Glutamatergic neuron (in vitro differentiated cells): ENCODE measurements at regions not wholly inside any gene's neighbourhood (a gene's known extent, or its start where the extent isn't known, plus 50 kb on each side); places are given as distances from the start of the nearest gene placed in this dataset.
"Not testable (repeated sequence)": the region's sequence is repeated elsewhere in the genome, so short reads cannot be mapped to it uniquely, and the experiment has no call there.

Experiments
- DNase-seq: peaks from one replicate; pipeline ENCODE4 v3.0.0; 2022
- H3K27ac Mint-ChIP-seq: one replicate; pipeline ENCODE4 v1.8.0; 2020; ENCODE audit warnings: mild to moderate bottlenecking, mixed read lengths, inconsistent platforms; ENCODE audit not compliant: unreplicated experiment
- H3K27me3 Mint-ChIP-seq: one replicate; pipeline ENCODE4 v1.8.0; 2020; ENCODE audit warnings: mild to moderate bottlenecking, moderate library complexity, mixed read lengths, inconsistent platforms; ENCODE audit not compliant: unreplicated experiment
- H3K36me3 Mint-ChIP-seq: one replicate; pipeline ENCODE4 v1.8.0; 2020; ENCODE audit warnings: mild to moderate bottlenecking, mixed read lengths, inconsistent platforms; ENCODE audit not compliant: unreplicated experiment
- H3K4me1 Mint-ChIP-seq: one replicate; pipeline ENCODE4 v1.8.0; 2020; ENCODE audit warnings: mild to moderate bottlenecking, low read depth, mixed read lengths, inconsistent platforms; ENCODE audit not compliant: unreplicated experiment
- H3K4me3 Mint-ChIP-seq: one replicate; pipeline ENCODE4 v1.8.0; 2020; ENCODE audit warnings: mild to moderate bottlenecking, mixed read lengths, inconsistent platforms; ENCODE audit not compliant: unreplicated experiment
- H3K9me3 Mint-ChIP-seq: one replicate; pipeline ENCODE4 v1.8.0; 2020; ENCODE audit warnings: mild to moderate bottlenecking, moderate library complexity, mixed read lengths, inconsistent platforms; ENCODE audit not compliant: unreplicated experiment
- TF ChIP-seq, protein P1 (sequence below): fragments of 200-600 bp; sonication (generic); IDR thresholded peaks from one replicate; pipeline ENCODE4 v1.5.0; 2021; ENCODE audit not compliant: partially characterized antibody, unreplicated experiment

DNA sequence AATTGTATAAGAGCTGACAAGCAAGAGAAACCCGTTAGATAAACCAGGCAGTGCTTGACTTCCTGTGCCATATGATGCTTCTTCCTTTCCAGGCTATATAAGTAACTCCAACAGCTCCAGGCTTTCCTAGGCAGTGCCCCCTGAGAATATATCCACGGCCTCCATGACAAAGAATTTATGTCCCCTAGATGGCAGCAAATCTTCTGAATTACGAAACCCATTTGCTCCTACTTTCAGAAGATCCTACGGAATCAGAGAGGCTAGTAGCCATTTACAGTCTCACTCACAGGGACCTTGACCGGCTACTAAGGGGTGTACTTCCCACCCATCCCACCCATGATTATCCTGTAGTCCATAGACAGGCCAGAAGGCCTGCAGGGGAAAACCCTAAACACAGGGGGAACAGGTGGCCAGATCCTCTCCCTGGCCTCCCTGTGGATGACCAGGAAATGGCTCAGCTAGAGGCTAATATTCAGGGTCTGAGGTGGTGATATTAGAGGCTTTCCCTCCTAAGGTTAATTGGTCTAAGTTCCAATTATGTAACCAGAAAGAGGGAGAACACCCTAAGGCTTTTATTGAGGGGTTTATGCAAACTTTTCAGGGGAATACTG is 77.2 kb upstream of the DCD start:
- Mint-ChIP-seq H3K9me3 (peaks cover 2% of the 10 kb centered on the region), H3K36me3 (peaks cover 8% of the 10 kb centered on the region), H3K4me1 (no peaks in the 10 kb centered on the region), H3K4me3 (no peak overlapping the region), H3K27me3 (no peaks in the 10 kb centered on the region), H3K27ac (no peak overlapping the region)
- DNase-seq: peak; percentile 17
- TF ChIP-seq, protein P1, sequence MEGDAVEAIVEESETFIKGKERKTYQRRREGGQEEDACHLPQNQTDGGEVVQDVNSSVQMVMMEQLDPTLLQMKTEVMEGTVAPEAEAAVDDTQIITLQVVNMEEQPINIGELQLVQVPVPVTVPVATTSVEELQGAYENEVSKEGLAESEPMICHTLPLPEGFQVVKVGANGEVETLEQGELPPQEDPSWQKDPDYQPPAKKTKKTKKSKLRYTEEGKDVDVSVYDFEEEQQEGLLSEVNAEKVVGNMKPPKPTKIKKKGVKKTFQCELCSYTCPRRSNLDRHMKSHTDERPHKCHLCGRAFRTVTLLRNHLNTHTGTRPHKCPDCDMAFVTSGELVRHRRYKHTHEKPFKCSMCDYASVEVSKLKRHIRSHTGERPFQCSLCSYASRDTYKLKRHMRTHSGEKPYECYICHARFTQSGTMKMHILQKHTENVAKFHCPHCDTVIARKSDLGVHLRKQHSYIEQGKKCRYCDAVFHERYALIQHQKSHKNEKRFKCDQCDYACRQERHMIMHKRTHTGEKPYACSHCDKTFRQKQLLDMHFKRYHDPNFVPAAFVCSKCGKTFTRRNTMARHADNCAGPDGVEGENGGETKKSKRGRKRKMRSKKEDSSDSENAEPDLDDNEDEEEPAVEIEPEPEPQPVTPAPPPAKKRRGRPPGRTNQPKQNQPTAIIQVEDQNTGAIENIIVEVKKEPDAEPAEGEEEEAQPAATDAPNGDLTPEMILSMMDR: peak; percentile 61

DNA sequence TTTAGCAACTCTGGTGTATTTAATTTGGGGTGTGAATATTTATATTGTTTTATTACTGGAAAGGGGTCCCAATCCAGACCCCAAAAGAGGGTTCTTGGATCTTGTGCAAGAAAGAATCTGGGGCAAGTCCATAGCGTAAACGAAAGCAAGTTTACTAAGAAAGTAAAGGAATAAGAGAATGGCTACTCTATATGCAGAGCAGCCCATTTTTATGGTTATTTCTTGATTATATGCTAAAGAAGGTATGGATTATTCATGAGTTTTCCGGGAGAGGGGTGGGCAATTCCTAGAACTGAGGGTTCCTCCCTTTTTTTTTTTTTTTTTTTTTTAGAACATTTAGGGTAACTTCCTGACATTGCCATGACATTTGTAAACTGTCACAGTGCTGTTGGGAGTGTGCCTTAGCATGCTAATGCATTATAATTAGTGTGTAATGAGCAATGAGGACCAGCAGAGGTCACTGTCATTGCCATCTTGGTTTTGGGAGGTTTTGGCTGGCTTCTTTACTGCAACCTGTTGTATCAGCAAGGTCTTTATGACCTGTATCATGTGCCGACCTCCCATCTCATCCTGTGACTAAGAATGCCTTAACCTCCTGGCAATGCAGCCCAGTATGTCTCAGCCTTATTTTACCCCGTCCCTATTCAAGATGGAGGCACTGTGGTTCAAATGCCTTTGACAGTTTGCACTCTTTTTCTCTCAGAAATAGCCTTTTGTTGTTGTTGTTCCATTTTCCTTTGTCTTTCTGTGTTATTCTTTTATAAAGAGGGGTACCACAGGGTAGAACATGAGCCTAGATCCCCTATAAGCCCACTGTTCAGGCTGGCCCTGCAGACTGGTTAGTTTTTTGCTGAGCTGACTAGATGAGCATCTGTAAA is 75.5 kb upstream of the DCD start:
- H3K27me3 Mint-ChIP-seq: no peaks in the 10 kb centered on the region
- no peak overlapping the region for H3K4me3 Mint-ChIP-seq

GRCh38 chr12:54721312-54721711 is 73.1 kb upstream of the DCD start:
- Mint-ChIP-seq H3K27me3 (no peaks in the 10 kb centered on the region), H3K27ac (no peak overlapping the region), H3K4me3 (no peak overlapping the region), H3K4me1 (no peaks in the 10 kb centered on the region), H3K9me3 (peaks cover 2% of the 10 kb centered on the region), H3K36me3 (peaks cover 6% of the 10 kb centered on the region)
- DNase-seq: no peak
- TF ChIP-seq, protein P1: no peak

More for the DNA sequence above, 75.5 kb upstream of the DCD start:
- H3K9me3 Mint-ChIP-seq: peaks cover 2% of the 10 kb centered on the region
- TF ChIP-seq, protein P1: peak; percentile 69
- peaks cover 8% of the 10 kb centered on the region for H3K36me3 Mint-ChIP-seq
- H3K27ac Mint-ChIP-seq: no peak overlapping the region
- DNase-seq: no peak
- H3K4me1 Mint-ChIP-seq: no peaks in the 10 kb centered on the region

DNA sequence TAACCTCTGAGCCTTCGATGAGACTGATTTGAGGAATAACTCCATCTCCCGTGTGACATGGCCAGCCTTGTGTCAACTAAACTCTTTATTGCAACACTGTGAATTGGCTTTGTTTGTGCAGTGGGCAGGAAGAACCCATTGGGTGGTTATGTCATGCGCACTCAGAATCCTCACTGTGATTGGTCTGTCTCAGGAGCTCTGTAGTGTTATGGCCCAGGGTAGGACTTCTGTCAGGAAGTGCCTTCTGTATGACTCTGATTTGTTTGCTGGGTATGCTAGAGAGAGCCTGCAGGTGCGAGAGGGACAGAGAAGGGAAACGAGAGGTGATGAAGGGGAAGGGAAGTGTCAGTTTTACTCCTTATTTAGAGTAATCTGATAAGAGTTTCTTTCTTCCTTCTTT is 71.5 kb upstream of the DCD start:
- Mint-ChIP-seq H3K9me3 (peaks cover 2% of the 10 kb centered on the region), H3K4me1 (no peaks in the 10 kb centered on the region), H3K27ac (no peak overlapping the region), H3K27me3 (no peaks in the 10 kb centered on the region), H3K4me3 (no peak overlapping the region), H3K36me3 (no peaks in the 10 kb centered on the region)
- TF ChIP-seq, protein P1: no peak
- DNase-seq: no peak

- TF ChIP-seq, protein P1: no peak
- Mint-ChIP-seq H3K4me3 (no peak overlapping the region), H3K36me3 (no peaks in the 10 kb centered on the region), H3K27me3 (no peaks in the 10 kb centered on the region), H3K9me3 (no peaks in the 10 kb centered on the region), H3K27ac (no peak overlapping the region), H3K4me1 (no peaks in the 10 kb centered on the region)
- DNase-seq: no peak
Observed at GRCh38 chr12:54716261-54716660, 68.1 kb upstream of the DCD start.

- not testable (repeated sequence) for H3K36me3 Mint-ChIP-seq, H3K27me3 Mint-ChIP-seq, H3K9me3 Mint-ChIP-seq, H3K4me1 Mint-ChIP-seq, DNase-seq, H3K4me3 Mint-ChIP-seq, H3K27ac Mint-ChIP-seq
Observed at GRCh38 chr12:54713876-54714275, 65.7 kb upstream of the DCD start.
